ENCODE measurements at regions not wholly inside any gene's neighbourhood (a gene's known extent, or its start where the extent isn't known, plus 50 kb on each side); places are given as distances from the start of the nearest gene placed in this dataset.

DNA sequence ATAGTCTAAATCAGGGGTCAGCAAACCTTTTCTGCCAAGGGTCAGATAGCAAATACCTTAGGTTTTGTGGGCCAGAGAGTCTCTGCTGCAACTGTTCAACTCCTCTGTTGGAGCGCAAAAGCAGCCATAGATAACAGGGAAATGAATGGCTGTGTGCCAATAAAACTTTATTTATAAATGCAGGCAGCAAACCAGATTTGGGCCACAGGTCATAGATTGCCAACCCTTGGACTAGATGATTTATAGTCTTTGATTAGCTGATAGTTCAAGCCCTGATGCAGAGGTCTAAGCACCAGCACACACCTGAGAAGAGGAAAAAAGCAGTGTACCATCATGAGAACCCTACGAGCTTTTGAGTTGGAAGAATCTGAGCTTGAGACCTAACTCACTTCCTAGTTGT lies 86.0 kb upstream of the DYNLRB2 start:
- no peak for TF ChIP-seq POLR2A (IDR thresholded peaks at IDR 0.05; ENCODE audit: low read depth, low read length)
- no peak for TF ChIP-seq POLR2AphosphoS5 (IDR thresholded peaks at IDR 0.05; ENCODE audit: insufficient read depth, low read depth, low read length)
- TF ChIP-seq CTCF (IDR thresholded peaks at IDR 0.05; ENCODE audit: extremely low read depth in 1 of 2, insufficient read depth in 1 of 2, low read depth in 1 of 2, low read length in 2 of 2) = no peak
- no peak for TF ChIP-seq MYC (IDR thresholded peaks at IDR 0.05; ENCODE audit: low read depth, low read length)
- TF ChIP-seq, protein P1, sequence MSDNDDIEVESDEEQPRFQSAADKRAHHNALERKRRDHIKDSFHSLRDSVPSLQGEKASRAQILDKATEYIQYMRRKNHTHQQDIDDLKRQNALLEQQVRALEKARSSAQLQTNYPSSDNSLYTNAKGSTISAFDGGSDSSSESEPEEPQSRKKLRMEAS (IDR thresholded peaks at IDR 0.05; ENCODE audit: insufficient read depth, insufficient read length) = no peak
- no peak for TF ChIP-seq FOS (IDR thresholded peaks at IDR 0.05; ENCODE audit: borderline replicate concordance, insufficient read depth, low read length)
- TF ChIP-seq EZH2 (IDR thresholded peaks at IDR 0.05; ENCODE audit: borderline replicate concordance, low read depth, low read length, severe bottlenecking) = no peak
- no peak for TF ChIP-seq JUN (IDR thresholded peaks at IDR 0.05; ENCODE audit: borderline replicate concordance, insufficient read depth, insufficient read length, low read depth)
- no peak for TF ChIP-seq GATA2 (IDR thresholded peaks at IDR 0.05; ENCODE audit: insufficient read depth, insufficient read length, low read depth, low read length)
- Histone ChIP-seq H3K79me2 (ENCODE audit: control insufficient read depth, insufficient read depth, low read length) (no peaks in the 10 kb centered on the region), H4K20me1 (replicated peaks; ENCODE audit: control insufficient read depth, extremely low read depth, insufficient read depth, low read length) (no peaks in the 10 kb centered on the region), H3K9ac (replicated peaks; ENCODE audit: extremely low read depth, insufficient read depth, low read length) (no peak overlapping the region), H3K4me2 (ENCODE audit: insufficient read depth, low read length) (no peak overlapping the region), H3K27me3 (ENCODE audit: control insufficient read depth in 2 of 2, insufficient read depth in 2 of 2, low read length in 2 of 2) (no peaks in the 10 kb centered on the region), H3K4me1 (ENCODE audit: control insufficient read depth, extremely low read depth, insufficient read depth, low read length) (no peaks in the 10 kb centered on the region), H3K9me1 (replicated peaks; ENCODE audit: control insufficient read depth, extremely low read depth, insufficient read depth, low read length) (no peaks in the 10 kb centered on the region), H3K27ac (ENCODE audit: insufficient read depth, low read depth, low read length) (no peak overlapping the region), H2AFZ (ENCODE audit: low read depth, low read length) (no peak overlapping the region), H3K4me3 (replicated peaks in 1 of 3; ENCODE audit: insufficient read depth in 1 of 3, low read depth in 1 of 3, low read length in 3 of 3) (no peak overlapping the region), H3K36me3 (ENCODE audit: control insufficient read depth in 2 of 2, extremely low read depth in 1 of 2, insufficient read depth in 2 of 2, low read length in 2 of 2) (no peaks in the 10 kb centered on the region), H3K9me3 (replicated peaks; ENCODE audit: control insufficient read depth, insufficient read depth, low read length) (no peaks in the 10 kb centered on the region)
- ChIA-PET CTCF (interaction anchor here (0.7 kb wide), 1 partner anchor 12 kb away, joined by 3 read pairs; no protein-coding TSS in a partner anchor), POLR2A (no interaction called here)
- FAIRE-seq = no peak
- intact Hi-C loops (cut with micrococcal nuclease) (no loop called here), dilution Hi-C loops (cut with MboI; ENCODE audit: extremely low pct_ligation_motif_present, low sequenced_read_pairs) (no loop called here)
- DNase-seq (ENCODE audit: low read depth, low spot score) = no peak
- BruUV-seq (replicated peaks) = no TSS peak

Data from endothelial cell of umbilical vein (primary cell).